Middle frontal gyrus (tissue), 1 donor: ENCODE measurements at regions not wholly inside any gene's neighbourhood (a gene's known extent, or its start where the extent isn't known, plus 50 kb on each side); places are given as distances from the start of the nearest gene placed in this dataset.
"Not testable (repeated sequence)": the region's sequence is repeated elsewhere in the genome, so short reads cannot be mapped to it uniquely, and the experiment has no call there.

Source experiments
- DNase-seq: peaks from one replicate; pipeline ENCODE4 v3.0.0-alpha.2; 2015; ENCODE audit warnings: low spot score; ENCODE audit errors: extremely low spot score

- DNase-seq = no peak
Measured at GRCh38 chr22:33221568-33221967, 163.4 kb upstream of the SYN3 start.

- no peak for DNase-seq
Measured at GRCh38 chr22:33220476-33221080, 162.4 kb upstream of the SYN3 start.

GRCh38 chr22:33219648-33220384 lies 161.6 kb upstream of the SYN3 start:
- DNase-seq = no peak

- no peak for DNase-seq
Measured at GRCh38 chr22:33213383-33214075, 155.3 kb upstream of the SYN3 start.

- DNase-seq = no peak
Measured at GRCh38 chr22:33209930-33210784, 152.0 kb upstream of the SYN3 start.

- DNase-seq = no peak
Measured at GRCh38 chr22:33204408-33204807, 146.2 kb upstream of the SYN3 start.

GRCh38 chr22:33202455-33202854 lies 144.3 kb upstream of the SYN3 start:
- DNase-seq = no peak

GRCh38 chr22:33194529-33195077 lies 136.4 kb upstream of the SYN3 start:
- no peak for DNase-seq

- no peak for DNase-seq
Measured at GRCh38 chr22:33192156-33192555, 134.0 kb upstream of the SYN3 start.

- no peak for DNase-seq
Measured at GRCh38 chr22:33188326-33188725, 130.1 kb upstream of the SYN3 start.

- no peak for DNase-seq
Measured at GRCh38 chr22:33186816-33187215, 128.6 kb upstream of the SYN3 start.

GRCh38 chr22:33180356-33180755 lies 122.2 kb upstream of the SYN3 start:
- DNase-seq = peak; percentile 8

GRCh38 chr22:33167998-33168790 lies 110.0 kb upstream of the SYN3 start:
- DNase-seq = no peak

GRCh38 chr22:33166206-33166605 lies 108.0 kb upstream of the SYN3 start:
- DNase-seq = no peak

- DNase-seq = no peak
Measured at GRCh38 chr22:33163815-33164214, 105.6 kb upstream of the SYN3 start.

GRCh38 chr22:33162196-33162595 lies 104.0 kb upstream of the SYN3 start:
- no peak for DNase-seq

GRCh38 chr22:33160525-33160924 lies 102.3 kb upstream of the SYN3 start:
- no peak for DNase-seq

- DNase-seq = not testable (repeated sequence)
Measured at GRCh38 chr22:33154967-33155366, 96.8 kb upstream of the SYN3 start.

GRCh38 chr22:33149611-33150010 lies 91.4 kb upstream of the SYN3 start:
- DNase-seq = no peak

GRCh38 chr22:33144721-33145120 lies 86.5 kb upstream of the SYN3 start:
- no peak for DNase-seq
